ENCODE measurements at regions not wholly inside any gene's neighbourhood (a gene's known extent, or its start where the extent isn't known, plus 50 kb on each side); places are given as distances from the start of the nearest gene placed in this dataset.

GRCh38 chr3:72069543-72069942 is 284.6 kb upstream of the PROK2 start:
- no peak overlapping the region for H3K27ac ChIP-seq (ENCODE audit: low read depth, low read length)
- no peak overlapping the region for H2AFZ ChIP-seq (ENCODE audit: low read depth, low read length, severe bottlenecking)
- no peak overlapping the region for H3K9ac ChIP-seq (ENCODE audit: low read length)
- no peaks in the 10 kb centered on the region for H3K27me3 ChIP-seq (ENCODE audit: low read length)
- H3K79me2 ChIP-seq (ENCODE audit: insufficient read depth, low read length) = no peaks in the 10 kb centered on the region
- H3K9me3 ChIP-seq (ENCODE audit: insufficient read depth, low read length) = no peaks in the 10 kb centered on the region
- no peaks in the 10 kb centered on the region for H4K20me1 ChIP-seq (ENCODE audit: low read depth, low read length)
- H3K4me3 ChIP-seq (ENCODE audit: insufficient read depth, low read length, poor library complexity, severe bottlenecking) = no peak overlapping the region
- no peaks in the 10 kb centered on the region for H3F3A ChIP-seq (ENCODE audit: insufficient read depth)
- TF ChIP-seq CTCF (IDR thresholded peaks at IDR 0.05; ENCODE audit: insufficient read depth, low read length, poor library complexity, severe bottlenecking) = no peak
- no peak for TF ChIP-seq EZH2phosphoT487 (conservative IDR thresholded peaks at IDR 0.05; ENCODE audit: low read length)
- no peaks in the 10 kb centered on the region for H3K36me3 ChIP-seq (ENCODE audit: low read length)
- H3K4me2 ChIP-seq (ENCODE audit: low read depth, low read length, poor library complexity, severe bottlenecking) = no peak overlapping the region
- H3K9me2 ChIP-seq (replicated peaks; ENCODE audit: insufficient read depth, low read length) = no peaks in the 10 kb centered on the region

- Histone ChIP-seq H3K27me3 (ENCODE audit: low read length) (no peaks in the 10 kb centered on the region), H3K36me3 (ENCODE audit: low read length) (no peaks in the 10 kb centered on the region), H2AFZ (ENCODE audit: low read depth, low read length, severe bottlenecking) (no peak overlapping the region), H3K9me3 (ENCODE audit: insufficient read depth, low read length) (no peaks in the 10 kb centered on the region), H3K4me2 (ENCODE audit: low read depth, low read length, poor library complexity, severe bottlenecking) (no peak overlapping the region), H3F3A (ENCODE audit: insufficient read depth) (no peaks in the 10 kb centered on the region), H3K79me2 (ENCODE audit: insufficient read depth, low read length) (no peaks in the 10 kb centered on the region), H3K27ac (ENCODE audit: low read depth, low read length) (no peak overlapping the region), H3K9me2 (replicated peaks; ENCODE audit: insufficient read depth, low read length) (no peaks in the 10 kb centered on the region), H3K4me3 (ENCODE audit: insufficient read depth, low read length, poor library complexity, severe bottlenecking) (no peak overlapping the region), H3K9ac (ENCODE audit: low read length) (no peak overlapping the region), H4K20me1 (ENCODE audit: low read depth, low read length) (no peaks in the 10 kb centered on the region)
- TF ChIP-seq CTCF (IDR thresholded peaks at IDR 0.05; ENCODE audit: insufficient read depth, low read length, poor library complexity, severe bottlenecking) (no peak), EZH2phosphoT487 (conservative IDR thresholded peaks at IDR 0.05; ENCODE audit: low read length) (no peak)
Measured at GRCh38 chr3:72068621-72069020, 283.7 kb upstream of the PROK2 start.

GRCh38 chr3:72067721-72068120 is 282.8 kb upstream of the PROK2 start:
- Histone ChIP-seq H4K20me1 (ENCODE audit: low read depth, low read length) (no peaks in the 10 kb centered on the region), H3K27me3 (ENCODE audit: low read length) (no peaks in the 10 kb centered on the region), H3K4me2 (ENCODE audit: low read depth, low read length, poor library complexity, severe bottlenecking) (no peak overlapping the region), H3K9ac (ENCODE audit: low read length) (no peak overlapping the region), H3F3A (ENCODE audit: insufficient read depth) (no peaks in the 10 kb centered on the region), H3K4me3 (ENCODE audit: insufficient read depth, low read length, poor library complexity, severe bottlenecking) (no peak overlapping the region), H2AFZ (ENCODE audit: low read depth, low read length, severe bottlenecking) (no peak overlapping the region), H3K36me3 (ENCODE audit: low read length) (no peaks in the 10 kb centered on the region), H3K9me3 (ENCODE audit: insufficient read depth, low read length) (no peaks in the 10 kb centered on the region), H3K79me2 (ENCODE audit: insufficient read depth, low read length) (no peaks in the 10 kb centered on the region), H3K27ac (ENCODE audit: low read depth, low read length) (no peak overlapping the region), H3K9me2 (replicated peaks; ENCODE audit: insufficient read depth, low read length) (no peaks in the 10 kb centered on the region)
- no peak for TF ChIP-seq EZH2phosphoT487 (conservative IDR thresholded peaks at IDR 0.05; ENCODE audit: low read length)
- no peak for TF ChIP-seq CTCF (IDR thresholded peaks at IDR 0.05; ENCODE audit: insufficient read depth, low read length, poor library complexity, severe bottlenecking)

Measured in SU-DHL-6 (cell line).